ENCODE measurements at regions not wholly inside any gene's neighbourhood (a gene's known extent, or its start where the extent isn't known, plus 50 kb on each side); places are given as distances from the start of the nearest gene placed in this dataset.
"Not testable (repeated sequence)": the region's sequence is repeated elsewhere in the genome, so short reads cannot be mapped to it uniquely, and the experiment has no call there.

- H3K27me3 ChIP-seq, result no peaks in the 10 kb centered on the region
These were observed 91.9 kb downstream of the DAD1 start for GRCh38 chr14:22497144-22497423.

GRCh38 chr14:22494486-22495135, 94.4 kb downstream of the DAD1 start:
- no peak for DNase-seq (ENCODE audit: low spot score in 2 of 2)
- intact Hi-C loops (cut with DNase I), result no loop called here
- H3K9me3 ChIP-seq, result no peaks in the 10 kb centered on the region

More at GRCh38 chr14:22497144-22497423, 91.9 kb downstream of the DAD1 start:
- Histone ChIP-seq H3K4me3 (no peak overlapping the region), H3K27ac (no peak overlapping the region), H3K9me3 (no peaks in the 10 kb centered on the region), H3K4me1 (peaks cover 0 to 3% of the 10 kb centered on the region in 2 donors), H3K36me3 (no peaks in the 10 kb centered on the region)
- no peak for DNase-seq (ENCODE audit: low spot score in 2 of 2)
- intact Hi-C loops (cut with DNase I), result no loop called here
- no peak for TF ChIP-seq CTCF (IDR thresholded peaks at IDR 0.05)

GRCh38 chr14:22493753-22494152, 95.3 kb downstream of the DAD1 start:
- no peak overlapping the region for H3K4me3 ChIP-seq
- no peak for TF ChIP-seq CTCF (IDR thresholded peaks at IDR 0.05)
- intact Hi-C loops (cut with DNase I), result no loop called here
- H3K9me3 ChIP-seq, result no peaks in the 10 kb centered on the region
- H3K27ac ChIP-seq, result no peak overlapping the region
- H3K4me1 ChIP-seq, result no peaks in the 10 kb centered on the region
- no peaks in the 10 kb centered on the region for H3K36me3 ChIP-seq
- no peak for DNase-seq (ENCODE audit: low spot score in 2 of 2)
- no peaks in the 10 kb centered on the region for H3K27me3 ChIP-seq

More at GRCh38 chr14:22494486-22495135, 94.4 kb downstream of the DAD1 start:
- no peaks in the 10 kb centered on the region for H3K4me1 ChIP-seq
- H3K36me3 ChIP-seq, result no peaks in the 10 kb centered on the region
- TF ChIP-seq CTCF (IDR thresholded peaks at IDR 0.05), result no peak
- H3K4me3 ChIP-seq, result no peak overlapping the region
- H3K27ac ChIP-seq, result no peak overlapping the region
- H3K27me3 ChIP-seq, result no peaks in the 10 kb centered on the region

- no peaks in the 10 kb centered on the region for H3K27me3 ChIP-seq
- intact Hi-C loops (cut with DNase I), result no loop called here
- H3K4me3 ChIP-seq, result no peak overlapping the region
- H3K9me3 ChIP-seq, result no peaks in the 10 kb centered on the region
- DNase-seq (ENCODE audit: low spot score in 2 of 2), result no peak
- no peak overlapping the region for H3K27ac ChIP-seq
- TF ChIP-seq CTCF (IDR thresholded peaks at IDR 0.05), result no peak
- no peaks in the 10 kb centered on the region for H3K36me3 ChIP-seq
- no peaks in the 10 kb centered on the region for H3K4me1 ChIP-seq
These were observed 96.1 kb downstream of the DAD1 start for GRCh38 chr14:22492622-22493542.

- Histone ChIP-seq H3K36me3 (no peaks in the 10 kb centered on the region), H3K27ac (no peak overlapping the region), H3K9me3 (no peaks in the 10 kb centered on the region), H3K4me1 (no peaks in the 10 kb centered on the region), H3K27me3 (no peaks in the 10 kb centered on the region), H3K4me3 (no peak overlapping the region)
- no peak for DNase-seq (ENCODE audit: low spot score in 2 of 2)
- TF ChIP-seq CTCF (IDR thresholded peaks at IDR 0.05), result no peak
- intact Hi-C loops (cut with DNase I), result no loop called here
These were observed 97.1 kb downstream of the DAD1 start for GRCh38 chr14:22491683-22492621.

- H3K27me3 ChIP-seq; H3K36me3 ChIP-seq; H3K9me3 ChIP-seq; H3K27ac ChIP-seq; DNase-seq (ENCODE audit: low spot score in 2 of 2); H3K4me3 ChIP-seq; H3K4me1 ChIP-seq; intact Hi-C loops (cut with DNase I): not testable (repeated sequence)
These were observed 98.0 kb downstream of the DAD1 start for GRCh38 chr14:22491053-22491452.

Measured in ascending aorta (tissue), 2 donors.